ENCODE measurements at regions not wholly inside any gene's neighbourhood (a gene's known extent, or its start where the extent isn't known, plus 50 kb on each side); places are given as distances from the start of the nearest gene placed in this dataset.

DNA sequence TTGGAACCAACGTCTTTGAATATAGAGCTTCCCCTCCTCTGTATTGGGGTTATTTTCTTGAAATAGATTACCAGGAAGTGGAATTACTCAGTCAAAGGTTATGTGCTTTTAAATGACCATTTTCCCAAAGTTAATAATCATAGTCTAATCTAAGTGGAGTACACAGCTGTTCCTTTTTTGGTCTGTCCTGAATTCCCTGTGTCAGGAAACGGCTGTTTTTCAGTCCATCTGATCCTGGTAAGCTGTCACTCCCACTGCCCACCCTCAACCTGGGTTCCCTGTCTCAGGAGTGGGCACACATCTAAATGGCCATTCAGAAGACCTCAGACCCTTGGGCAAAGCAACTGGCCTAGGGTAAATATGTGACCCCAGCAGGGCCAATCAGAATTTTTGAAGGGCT, 57.6 kb upstream of the KSR1 start:
- TF ChIP-seq FOXP2 (optimal IDR thresholded peaks at IDR 0.05; ENCODE audit: control extremely low read depth, extremely low read length, insufficient read depth) (no peak), EZH2 (IDR thresholded peaks at IDR 0.05) (no peak)

All from SK-N-MC (cell line).